ENCODE measurements at regions not wholly inside any gene's neighbourhood (a gene's known extent, or its start where the extent isn't known, plus 50 kb on each side); places are given as distances from the start of the nearest gene placed in this dataset.

DNA sequence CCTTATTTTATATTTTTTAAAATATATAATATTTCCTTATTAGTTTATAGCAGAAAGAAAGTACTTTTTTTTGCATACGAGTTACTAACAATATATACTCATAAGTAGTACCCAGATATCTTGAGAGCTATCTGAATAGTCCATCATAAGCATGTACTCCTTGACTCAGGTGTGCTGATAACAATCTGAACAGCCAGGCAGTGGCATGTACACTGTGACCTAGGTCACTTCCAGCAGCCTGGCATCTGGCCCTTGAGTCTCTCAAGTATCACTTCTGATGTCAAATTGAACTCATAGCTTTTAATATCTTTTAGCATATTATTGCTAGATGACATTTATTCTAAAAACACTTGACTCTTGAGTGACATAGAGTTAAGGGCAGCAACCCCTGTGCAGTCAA is 1576.7 kb downstream of the SLITRK1 start:
- TF ChIP-seq, protein P1, sequence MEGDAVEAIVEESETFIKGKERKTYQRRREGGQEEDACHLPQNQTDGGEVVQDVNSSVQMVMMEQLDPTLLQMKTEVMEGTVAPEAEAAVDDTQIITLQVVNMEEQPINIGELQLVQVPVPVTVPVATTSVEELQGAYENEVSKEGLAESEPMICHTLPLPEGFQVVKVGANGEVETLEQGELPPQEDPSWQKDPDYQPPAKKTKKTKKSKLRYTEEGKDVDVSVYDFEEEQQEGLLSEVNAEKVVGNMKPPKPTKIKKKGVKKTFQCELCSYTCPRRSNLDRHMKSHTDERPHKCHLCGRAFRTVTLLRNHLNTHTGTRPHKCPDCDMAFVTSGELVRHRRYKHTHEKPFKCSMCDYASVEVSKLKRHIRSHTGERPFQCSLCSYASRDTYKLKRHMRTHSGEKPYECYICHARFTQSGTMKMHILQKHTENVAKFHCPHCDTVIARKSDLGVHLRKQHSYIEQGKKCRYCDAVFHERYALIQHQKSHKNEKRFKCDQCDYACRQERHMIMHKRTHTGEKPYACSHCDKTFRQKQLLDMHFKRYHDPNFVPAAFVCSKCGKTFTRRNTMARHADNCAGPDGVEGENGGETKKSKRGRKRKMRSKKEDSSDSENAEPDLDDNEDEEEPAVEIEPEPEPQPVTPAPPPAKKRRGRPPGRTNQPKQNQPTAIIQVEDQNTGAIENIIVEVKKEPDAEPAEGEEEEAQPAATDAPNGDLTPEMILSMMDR (conservative IDR thresholded peaks at IDR 0.05; ENCODE audit: low read depth, low read length): no peak
- TF ChIP-seq EZH2 (IDR thresholded peaks at IDR 0.05; ENCODE audit: low read length, unreplicated experiment): no peak
